ENCODE measurements at regions not wholly inside any gene's neighbourhood (a gene's known extent, or its start where the extent isn't known, plus 50 kb on each side); places are given as distances from the start of the nearest gene placed in this dataset.

- no peak for TF ChIP-seq CTCF (IDR thresholded peaks at IDR 0.05)
- no peak for TF ChIP-seq POLR2AphosphoS5 (IDR thresholded peaks at IDR 0.05)
Observed at GRCh38 chr2:238966072-238966937, 118.4 kb downstream of the TWIST2 start.
